CD4-positive, alpha-beta T cell treated with Interleukin-15 for 4 hours (primary cell): ENCODE measurements at regions not wholly inside any gene's neighbourhood (a gene's known extent, or its start where the extent isn't known, plus 50 kb on each side); places are given as distances from the start of the nearest gene placed in this dataset.
A peak's percentile ranks its signal among the peaks of the same experiment; 100 is the strongest.
"Not testable (repeated sequence)": the region's sequence is repeated elsewhere in the genome, so short reads cannot be mapped to it uniquely, and the experiment has no call there.

ENCODE experiments used
- DNase-seq: peaks from one replicate; pipeline ENCODE4 v3.0.0-alpha.2; 2020; ENCODE audit warnings: low spot score

- no peak for DNase-seq
Observed at GRCh38 chr2:129799036-129799958, 180.2 kb upstream of the RAB6C start.

- DNase-seq, result no peak
Observed at GRCh38 chr2:129800285-129800684, 179.2 kb upstream of the RAB6C start.

DNA sequence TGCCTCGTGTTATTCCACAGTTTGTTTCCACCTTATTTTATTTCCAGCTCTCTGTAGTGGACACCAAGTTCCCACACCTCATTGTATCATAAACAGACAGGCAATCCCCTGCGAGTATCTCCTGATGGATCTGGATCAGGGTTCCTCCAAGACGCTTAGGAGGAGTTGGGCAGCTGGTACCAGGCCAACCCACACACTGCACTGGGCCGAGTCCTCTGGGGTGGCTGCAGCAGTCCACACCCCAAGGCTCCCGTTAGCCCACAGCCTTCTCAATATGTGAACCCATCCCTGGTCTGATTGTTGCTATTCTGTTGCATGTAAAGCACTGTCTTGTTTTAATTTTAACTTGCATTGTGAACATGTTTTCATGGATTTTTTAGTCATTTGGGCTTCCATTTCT, 178.8 kb upstream of the RAB6C start:
- DNase-seq, result no peak

GRCh38 chr2:129801575-129801974, 177.9 kb upstream of the RAB6C start:
- no peak for DNase-seq

GRCh38 chr2:129802290-129802689, 177.2 kb upstream of the RAB6C start:
- DNase-seq, result no peak

DNA sequence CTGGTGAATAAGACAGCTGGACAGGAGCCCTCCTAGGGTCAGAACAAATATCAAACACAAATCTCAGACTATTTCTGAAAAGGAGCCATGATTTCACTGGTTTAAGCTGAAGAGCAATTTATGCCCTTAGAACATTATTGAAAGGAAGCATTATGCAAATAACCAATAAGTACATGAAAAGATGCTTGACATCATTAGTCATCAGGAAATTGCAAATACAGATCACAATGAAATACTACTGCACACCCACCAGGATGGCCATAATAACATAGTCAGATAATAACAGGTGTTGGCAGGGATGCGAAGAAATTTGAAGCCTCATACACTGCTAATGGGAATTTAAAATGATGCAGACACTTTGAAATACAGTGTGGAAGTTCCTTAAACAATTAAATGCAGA, 176.4 kb upstream of the RAB6C start:
- DNase-seq, result no peak

- DNase-seq, result no peak
Observed at GRCh38 chr2:129803871-129804270, 175.6 kb upstream of the RAB6C start.

- DNase-seq, result no peak
Observed at GRCh38 chr2:129805899-129806298, 173.6 kb upstream of the RAB6C start.

DNA sequence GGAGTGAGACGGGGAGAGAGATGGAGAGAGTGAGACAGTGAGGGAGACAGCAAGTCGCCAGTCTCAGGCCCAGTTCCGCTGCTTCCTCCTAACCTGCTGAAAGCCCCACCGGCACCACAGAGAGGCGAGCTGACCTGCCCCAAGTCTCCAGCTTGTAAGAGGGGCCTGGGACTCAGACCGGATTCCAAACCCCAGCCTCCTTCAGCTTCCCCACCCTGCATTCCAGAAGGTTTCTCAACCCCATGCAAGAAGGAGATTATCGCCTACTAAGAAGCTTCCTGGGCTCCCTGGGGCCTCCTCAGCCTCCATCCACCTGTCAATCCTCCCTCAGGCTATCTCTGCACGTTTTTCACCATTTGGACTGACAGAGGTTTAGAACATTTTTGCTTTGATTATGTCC, 173.1 kb upstream of the RAB6C start:
- DNase-seq, result no peak

GRCh38 chr2:129806990-129807389, 172.5 kb upstream of the RAB6C start:
- DNase-seq, result no peak

GRCh38 chr2:129807642-129808338, 171.7 kb upstream of the RAB6C start:
- DNase-seq, result not testable (repeated sequence)

- no peak for DNase-seq
Observed at GRCh38 chr2:129810521-129810920, 168.9 kb upstream of the RAB6C start.

GRCh38 chr2:129812071-129812470, 167.4 kb upstream of the RAB6C start:
- peak; percentile 7 for DNase-seq

DNA sequence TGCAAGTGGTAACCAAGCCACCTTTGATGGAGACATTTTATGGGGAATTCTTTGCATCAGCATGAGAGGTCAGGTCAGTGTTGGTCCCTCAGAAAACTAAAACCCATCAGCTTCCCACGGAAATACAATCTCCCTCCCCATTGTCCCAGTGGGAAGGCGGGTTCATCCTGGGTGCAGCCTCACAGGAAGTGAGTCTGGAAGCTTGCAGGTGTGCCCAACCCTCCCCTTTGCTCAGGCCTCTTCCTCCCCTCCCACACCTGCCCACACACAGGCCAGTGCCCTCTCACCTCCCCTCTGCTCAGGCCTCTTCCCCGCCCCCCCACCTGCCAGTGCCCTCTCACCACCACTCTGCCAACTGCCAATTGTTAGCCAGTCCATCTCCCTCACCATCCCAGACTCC, 166.8 kb upstream of the RAB6C start:
- no peak for DNase-seq

DNA sequence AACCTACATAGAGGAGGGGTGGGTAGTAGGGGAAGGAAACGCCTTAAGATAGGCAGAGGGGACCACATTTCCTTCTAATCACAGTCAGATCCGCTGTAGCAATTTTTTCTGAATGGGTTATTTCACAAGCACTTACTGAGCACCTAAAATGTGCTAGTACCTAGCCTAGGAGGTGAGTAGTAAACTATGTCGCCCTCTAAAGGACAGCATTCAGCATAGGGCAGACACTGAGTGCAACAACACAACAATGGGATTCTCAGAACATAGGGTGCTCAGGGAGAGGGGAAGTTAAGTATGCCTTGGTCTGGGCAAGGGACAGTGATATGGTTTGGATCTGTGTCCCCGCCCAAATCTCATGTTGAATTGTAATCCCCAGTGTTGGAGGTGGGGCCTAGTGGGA, 166.1 kb upstream of the RAB6C start:
- no peak for DNase-seq

DNA sequence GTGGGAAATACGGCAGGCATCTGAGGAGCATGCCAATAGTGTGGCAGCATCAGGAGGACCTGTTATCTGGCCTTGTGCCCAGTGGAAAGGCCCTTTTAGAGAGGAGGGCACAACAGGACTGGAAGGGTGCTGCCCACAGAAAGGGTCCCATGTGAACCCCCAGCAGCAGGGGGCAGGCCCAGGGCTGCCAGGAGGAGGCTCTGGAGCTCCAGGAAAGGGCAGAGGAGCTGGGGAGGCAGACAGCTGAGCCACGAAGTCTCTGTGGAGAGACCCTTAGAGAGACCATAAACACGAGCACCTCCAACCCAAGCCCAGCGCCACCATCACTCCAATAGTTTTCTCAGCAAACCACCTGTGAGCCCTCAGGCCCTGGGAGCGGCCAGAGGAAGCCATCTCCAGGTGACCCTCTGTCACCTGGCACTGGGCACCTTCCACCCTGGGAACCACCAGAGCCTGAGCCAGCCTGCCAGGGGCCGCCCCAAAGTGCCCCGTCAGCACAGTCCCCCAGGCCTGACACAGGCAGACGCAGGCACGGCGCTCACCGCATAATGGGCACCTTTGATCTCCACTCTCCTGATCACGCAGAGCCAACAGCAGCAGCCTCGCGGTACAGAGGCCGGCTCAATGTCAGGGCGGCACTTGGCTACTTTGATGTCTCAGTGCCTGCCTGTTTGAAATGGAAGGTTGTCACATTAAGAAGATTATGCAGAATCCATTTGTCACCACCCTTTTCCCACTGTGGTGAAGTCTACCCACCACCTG, 162.5 kb upstream of the RAB6C start:
- DNase-seq, result no peak

- no peak for DNase-seq
Observed at GRCh38 chr2:129819855-129820254, 159.6 kb upstream of the RAB6C start.

GRCh38 chr2:129820908-129821307, 158.6 kb upstream of the RAB6C start:
- DNase-seq, result no peak

DNA sequence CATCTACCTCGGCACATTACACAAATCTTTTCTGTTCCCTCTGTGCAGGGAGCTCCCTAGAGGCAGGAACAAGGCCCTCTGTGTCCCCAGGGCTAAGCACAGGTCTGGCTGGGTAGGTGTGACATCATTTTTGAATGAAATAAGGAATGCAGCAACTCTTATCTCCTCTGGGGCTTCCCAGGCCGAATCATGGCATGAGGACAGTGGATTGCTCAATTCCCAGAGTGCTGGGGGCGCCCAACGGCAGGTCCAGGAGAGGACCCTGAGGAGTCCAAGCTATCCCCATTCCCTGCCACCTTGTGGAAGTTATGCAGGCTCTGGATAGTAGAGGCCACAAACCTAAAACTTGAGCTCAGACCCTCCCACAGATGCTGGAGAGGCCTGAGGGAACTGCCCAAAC, 158.0 kb upstream of the RAB6C start:
- no peak for DNase-seq

- no peak for DNase-seq
Observed at GRCh38 chr2:129823044-129823443, 156.4 kb upstream of the RAB6C start.

- no peak for DNase-seq
Observed at GRCh38 chr2:129827311-129828090, 152.0 kb upstream of the RAB6C start.

DNA sequence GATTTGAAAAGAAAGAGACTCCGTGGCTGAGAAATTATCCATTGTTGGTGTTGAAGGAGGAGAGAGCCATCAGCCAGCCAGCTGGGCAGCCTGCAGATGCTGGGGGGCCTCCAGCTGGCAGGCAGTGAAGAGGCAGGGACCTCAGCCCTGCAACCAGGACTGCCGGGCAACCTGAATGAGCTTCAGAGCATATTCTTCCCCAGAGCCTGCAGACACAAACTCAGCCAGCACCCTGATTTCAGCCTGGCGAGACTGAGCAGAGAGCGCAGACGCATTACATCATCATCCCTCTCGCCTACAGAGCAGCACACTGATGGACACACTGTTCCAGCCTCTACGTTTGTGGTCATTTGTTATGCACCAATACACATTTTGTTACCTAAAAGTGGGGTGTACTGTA, 150.7 kb upstream of the RAB6C start:
- no peak for DNase-seq
